ENCODE measurements at regions not wholly inside any gene's neighbourhood (a gene's known extent, or its start where the extent isn't known, plus 50 kb on each side); places are given as distances from the start of the nearest gene placed in this dataset.

DNA sequence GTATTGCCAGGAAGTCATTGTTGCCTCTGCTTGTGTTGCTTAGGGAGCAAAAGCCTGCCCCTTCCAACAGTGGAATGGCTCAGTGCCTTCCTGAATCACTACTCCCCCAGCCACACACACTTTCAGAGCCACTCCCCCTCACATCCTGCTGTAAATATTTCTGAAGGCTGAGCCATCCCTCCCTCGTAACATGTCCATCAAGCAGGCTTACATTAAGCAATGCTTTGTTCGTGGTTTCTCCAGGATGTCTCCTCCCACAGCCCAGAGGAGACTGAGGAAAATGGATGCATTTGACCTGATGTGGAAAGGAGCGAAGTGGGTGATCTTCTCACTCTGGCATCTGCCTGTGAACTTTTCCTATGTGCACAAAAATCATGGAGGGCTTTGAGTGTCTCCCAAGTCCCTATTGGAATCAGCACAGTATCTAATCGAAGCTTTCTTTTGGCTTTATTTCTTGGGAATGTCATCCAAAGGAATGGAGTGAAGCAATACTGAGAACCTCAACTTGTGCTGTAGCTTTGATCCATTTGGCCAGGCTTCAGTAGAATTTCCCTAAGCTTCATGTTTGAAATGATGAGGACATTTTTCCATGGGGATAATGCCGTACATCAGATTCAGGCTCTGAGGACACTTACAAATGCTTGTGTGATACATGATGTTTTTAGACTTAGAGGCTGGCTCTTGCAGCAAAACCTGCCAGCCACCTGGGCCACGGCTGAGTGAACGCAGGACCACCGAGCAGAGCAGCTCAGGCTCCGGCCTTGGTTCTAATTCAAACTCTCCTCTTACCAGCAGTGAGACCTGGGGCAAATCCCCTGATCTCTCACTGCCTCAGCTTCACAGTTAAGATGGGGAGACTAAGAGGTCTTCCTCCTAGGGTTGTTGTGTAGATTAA, 389.1 kb downstream of the ENC1 start:
- Histone ChIP-seq H3K4me1 (ENCODE audit: control insufficient read depth, insufficient read depth, low read length) (no peaks in the 10 kb centered on the region), H3K27me3 (ENCODE audit: control insufficient read depth, insufficient read depth) (no peaks in the 10 kb centered on the region), H3K4me3 (ENCODE audit: low read length) (no peak overlapping the region), H3K9me3 (ENCODE audit: control insufficient read depth, low read length) (no peaks in the 10 kb centered on the region), H3K27ac (ENCODE audit: low read length) (no peak overlapping the region)
- WGBS: 57% methylated on average over 9 of the region's 9 CpGs
- intact Hi-C loops (cut with DNase I): no loop called here
- peak; percentile 57 to 59 (median 57) for DNase-seq
- ATAC-seq: peak; percentile 92 to 96

DNA sequence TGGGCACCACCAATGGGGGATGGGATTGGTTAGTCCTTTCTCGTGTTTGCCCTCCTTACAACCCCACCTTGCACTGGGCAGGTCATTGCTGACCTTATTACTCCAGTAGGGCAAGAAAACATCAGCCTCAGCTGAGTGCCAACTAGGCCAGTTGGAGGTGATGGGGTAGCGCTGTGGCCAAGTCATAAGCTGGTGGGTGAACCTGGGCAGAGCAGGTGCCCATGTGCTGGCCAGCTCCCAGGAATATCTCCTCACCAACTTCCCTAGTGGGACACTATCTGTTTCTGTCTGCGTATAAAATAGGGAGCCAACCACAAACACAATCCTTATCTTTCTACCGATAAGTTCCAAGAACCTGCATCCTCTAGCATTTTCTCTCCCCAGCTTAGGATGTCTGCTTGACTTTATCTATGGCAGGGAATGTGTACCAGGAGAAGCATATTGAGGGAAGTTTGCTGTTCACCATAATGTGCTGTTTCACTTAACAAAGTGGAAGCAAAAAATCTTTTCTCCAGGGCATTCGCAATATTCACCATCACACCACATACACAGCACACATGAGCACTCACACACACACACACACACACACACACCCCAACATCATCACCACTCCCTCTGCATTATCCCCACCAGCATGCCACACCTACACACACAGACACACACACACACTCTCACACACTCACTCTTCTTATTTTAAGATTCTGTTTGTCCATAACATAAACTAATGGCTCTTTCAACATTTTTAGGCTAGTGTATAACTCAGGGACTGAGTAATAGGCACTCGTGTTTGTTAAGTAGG, 390.0 kb downstream of the ENC1 start:
- H3K27ac ChIP-seq (ENCODE audit: low read length): no peak overlapping the region
- no peaks in the 10 kb centered on the region for H3K27me3 ChIP-seq (ENCODE audit: control insufficient read depth, insufficient read depth)
- ATAC-seq: peak; percentile 22 to 36
- no peaks in the 10 kb centered on the region for H3K9me3 ChIP-seq (ENCODE audit: control insufficient read depth, low read length)
- no peak overlapping the region for H3K4me3 ChIP-seq (ENCODE audit: low read length)
- intact Hi-C loops (cut with DNase I): no loop called here
- no peaks in the 10 kb centered on the region for H3K4me1 ChIP-seq (ENCODE audit: control insufficient read depth, insufficient read depth, low read length)
- 53% methylated on average over 6 of the region's 6 CpGs for WGBS
- DNase-seq: no peak

DNA sequence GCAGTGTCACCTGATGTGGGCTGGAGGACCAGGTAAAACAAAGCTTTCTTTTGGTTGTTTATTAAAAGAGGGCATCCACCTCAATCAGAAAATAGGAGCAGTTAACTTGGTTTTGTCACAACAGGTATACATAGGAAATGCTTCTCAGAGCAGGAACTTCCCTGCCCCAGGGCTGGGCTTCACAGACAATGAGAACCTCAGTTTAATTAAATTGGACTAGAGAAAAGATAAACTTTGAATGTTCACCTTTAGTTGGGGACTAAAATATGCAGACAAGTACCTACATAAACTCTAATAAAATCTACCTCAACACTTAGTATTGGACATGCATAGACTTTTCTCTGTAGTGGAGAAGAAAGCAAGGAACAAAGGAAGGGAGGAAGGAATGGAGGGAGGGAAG, 392.0 kb downstream of the ENC1 start:
- no peak overlapping the region for H3K27ac ChIP-seq (ENCODE audit: low read length)
- no peaks in the 10 kb centered on the region for H3K9me3 ChIP-seq (ENCODE audit: control insufficient read depth, low read length)
- intact Hi-C loops (cut with DNase I): no loop called here
- ATAC-seq (no peak), DNase-seq (no peak)
- no peaks in the 10 kb centered on the region for H3K4me1 ChIP-seq (ENCODE audit: control insufficient read depth, insufficient read depth, low read length)
- no peaks in the 10 kb centered on the region for H3K27me3 ChIP-seq (ENCODE audit: control insufficient read depth, insufficient read depth)
- no peak overlapping the region for H3K4me3 ChIP-seq (ENCODE audit: low read length)

DNA sequence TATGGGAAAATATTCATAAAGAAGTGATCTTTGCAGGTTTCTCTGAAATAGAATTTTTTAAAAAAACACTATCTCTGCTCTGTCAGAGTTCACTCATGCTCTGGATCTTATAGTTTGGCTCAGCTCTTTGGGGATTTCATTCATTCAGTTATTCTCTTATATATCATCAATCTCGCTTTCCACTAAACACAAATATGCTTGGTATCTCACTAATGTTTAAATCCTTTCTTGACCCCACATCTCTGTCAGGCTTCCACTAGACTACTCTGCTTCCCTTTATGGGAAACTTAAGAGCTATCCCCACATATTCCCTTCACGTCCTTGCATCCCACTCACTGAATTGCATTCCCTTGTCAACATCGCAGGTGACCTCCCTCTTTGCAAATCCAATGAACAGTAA, 396.1 kb downstream of the ENC1 start:
- Histone ChIP-seq H3K4me1 (ENCODE audit: control insufficient read depth, insufficient read depth, low read length) (peaks cover 5% of the 10 kb centered on the region), H3K9me3 (ENCODE audit: control insufficient read depth, low read length) (no peaks in the 10 kb centered on the region), H3K27me3 (ENCODE audit: control insufficient read depth, insufficient read depth) (no peaks in the 10 kb centered on the region), H3K4me3 (ENCODE audit: low read length) (no peak overlapping the region), H3K27ac (ENCODE audit: low read length) (no peak overlapping the region)
- intact Hi-C loops (cut with DNase I): no loop called here
- WGBS: 95% methylated on average over 3 of the region's 3 CpGs
- no peak for ATAC-seq
- DNase-seq: no peak

DNA sequence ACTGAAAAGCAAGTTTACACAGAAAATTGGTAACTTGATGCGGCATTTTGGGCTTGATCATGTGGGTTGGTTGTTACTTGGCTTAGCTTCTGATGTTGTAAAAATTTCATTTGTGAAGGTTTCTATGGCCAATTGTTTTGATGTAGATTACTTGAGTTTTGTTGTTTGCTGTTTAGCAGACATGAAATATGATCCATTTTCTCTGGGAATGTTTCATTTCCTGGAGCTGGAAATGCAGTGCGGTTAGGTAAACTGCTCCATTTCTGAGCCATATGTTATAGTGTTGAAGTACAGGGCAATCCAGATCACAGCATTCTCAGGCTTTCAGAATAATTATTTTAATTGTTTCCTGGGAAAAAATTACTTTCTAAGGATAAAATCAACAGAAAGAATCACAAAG, 396.9 kb downstream of the ENC1 start:
- Histone ChIP-seq H3K4me3 (ENCODE audit: low read length) (no peak overlapping the region), H3K4me1 (ENCODE audit: control insufficient read depth, insufficient read depth, low read length) (peaks cover 5% of the 10 kb centered on the region)
- 79% methylated on average over 2 of the region's 2 CpGs for WGBS

DNA sequence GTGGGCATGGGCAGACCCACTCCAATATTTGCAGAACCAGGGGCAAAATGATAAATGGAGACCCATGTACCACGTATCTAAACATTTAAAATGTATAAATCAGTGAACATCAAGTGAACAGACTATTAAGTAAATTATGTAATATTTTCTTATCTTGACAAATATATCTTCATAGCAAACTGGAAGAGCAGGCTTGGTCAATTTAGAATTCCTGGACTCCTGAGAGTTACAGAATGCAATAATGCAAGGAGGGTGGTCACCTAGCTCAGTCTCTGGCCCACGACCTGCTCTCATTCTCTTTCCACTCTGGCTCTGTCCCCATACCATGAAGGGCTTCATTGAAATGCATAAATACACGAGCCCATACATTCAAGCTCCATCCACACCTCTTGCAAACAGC, 398.0 kb downstream of the ENC1 start:
- 90% methylated on average over 3 of the region's 3 CpGs for WGBS
- no peaks in the 10 kb centered on the region for H3K27me3 ChIP-seq (ENCODE audit: control insufficient read depth, insufficient read depth)
- intact Hi-C loops (cut with DNase I): no loop called here
- no peak overlapping the region for H3K4me3 ChIP-seq (ENCODE audit: low read length)
- ATAC-seq: no peak
- H3K27ac ChIP-seq (ENCODE audit: low read length): no peak overlapping the region
- no peak for DNase-seq
- H3K4me1 ChIP-seq (ENCODE audit: control insufficient read depth, insufficient read depth, low read length): peaks cover 5% of the 10 kb centered on the region
- H3K9me3 ChIP-seq (ENCODE audit: control insufficient read depth, low read length): no peaks in the 10 kb centered on the region

More for the DNA sequence above, 396.9 kb downstream of the ENC1 start:
- ATAC-seq (no peak), DNase-seq (no peak)
- no peaks in the 10 kb centered on the region for H3K27me3 ChIP-seq (ENCODE audit: control insufficient read depth, insufficient read depth)
- no peak overlapping the region for H3K27ac ChIP-seq (ENCODE audit: low read length)
- intact Hi-C loops (cut with DNase I): no loop called here
- H3K9me3 ChIP-seq (ENCODE audit: control insufficient read depth, low read length): no peaks in the 10 kb centered on the region

DNA sequence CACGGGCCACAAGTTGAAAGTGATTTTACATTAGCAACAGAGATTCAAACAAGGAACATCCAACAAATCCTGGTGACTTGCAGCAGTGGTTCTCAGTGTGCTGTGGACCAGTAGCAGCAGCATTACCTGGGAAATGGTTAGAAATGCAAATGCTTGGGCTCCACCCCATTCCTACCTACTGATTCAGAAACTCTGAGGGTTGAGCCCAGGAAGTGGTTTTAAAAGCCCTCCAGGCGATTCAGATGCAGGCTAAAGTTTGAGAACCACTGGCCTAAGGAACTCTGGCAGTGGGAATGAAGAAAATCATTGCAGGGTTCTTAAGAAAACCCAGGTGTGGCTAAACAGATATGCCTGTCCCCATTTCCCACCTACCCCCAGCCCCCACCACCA, 398.8 kb downstream of the ENC1 start:
- Histone ChIP-seq H3K4me1 (ENCODE audit: control insufficient read depth, insufficient read depth, low read length) (peaks cover 5% of the 10 kb centered on the region), H3K9me3 (ENCODE audit: control insufficient read depth, low read length) (no peaks in the 10 kb centered on the region), H3K27ac (ENCODE audit: low read length) (no peak overlapping the region), H3K4me3 (ENCODE audit: low read length) (no peak overlapping the region), H3K27me3 (ENCODE audit: control insufficient read depth, insufficient read depth) (no peaks in the 10 kb centered on the region)
- no peak for DNase-seq
- no peak for ATAC-seq
- WGBS: 77% methylated on average over 2 of the region's 2 CpGs
- intact Hi-C loops (cut with DNase I): no loop called here

DNA sequence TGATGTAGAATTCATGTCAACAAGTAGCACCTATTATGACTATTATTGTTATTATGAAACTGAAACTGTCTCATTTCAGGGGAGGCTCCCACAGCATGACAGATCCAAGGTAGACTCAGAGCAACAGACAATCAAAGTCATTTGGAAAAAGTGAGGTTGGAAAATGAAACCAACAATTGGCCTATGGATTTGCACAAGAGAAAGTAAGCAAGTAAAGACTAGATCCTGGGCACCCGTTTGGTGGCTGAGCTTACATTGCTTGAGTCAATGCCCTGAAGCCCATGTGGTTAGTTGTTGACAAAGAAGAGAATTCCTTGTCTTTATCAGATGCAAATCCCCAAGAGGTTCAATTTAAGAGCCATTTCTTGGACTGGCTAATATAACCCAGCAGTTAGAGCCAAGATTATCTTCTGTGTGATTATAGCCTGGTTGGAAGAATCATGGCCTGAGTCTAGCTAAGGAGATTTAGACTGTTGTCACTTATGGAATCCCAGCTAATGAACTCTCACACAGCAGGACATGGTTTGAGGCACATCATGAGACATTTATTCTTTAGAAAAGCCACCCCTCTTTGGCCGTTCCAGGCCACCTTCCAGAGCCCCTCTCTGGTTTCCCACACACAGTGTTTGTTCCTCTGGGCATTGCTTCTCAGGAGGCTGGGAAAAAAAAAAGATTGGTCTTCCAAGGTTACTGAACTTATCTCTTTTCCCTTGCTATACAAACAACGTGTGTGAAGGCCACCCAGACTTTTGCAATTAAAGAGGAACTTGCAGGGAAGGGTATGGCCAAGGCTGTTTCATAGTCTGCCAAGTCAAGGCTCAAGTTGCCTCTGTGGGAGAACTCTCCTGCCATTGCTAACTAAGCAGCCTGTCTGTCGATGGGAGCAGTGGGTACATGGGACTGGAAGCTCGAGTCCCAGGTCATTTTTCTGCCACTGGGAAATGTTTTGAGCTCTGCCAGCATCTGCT, 399.5 kb downstream of the ENC1 start:
- no peak overlapping the region for H3K27ac ChIP-seq (ENCODE audit: low read length)
- DNase-seq (no peak), ATAC-seq (peak; percentile 18 to 45)
- peaks cover 5% of the 10 kb centered on the region for H3K4me1 ChIP-seq (ENCODE audit: control insufficient read depth, insufficient read depth, low read length)
- H3K9me3 ChIP-seq (ENCODE audit: control insufficient read depth, low read length): no peaks in the 10 kb centered on the region
- H3K27me3 ChIP-seq (ENCODE audit: control insufficient read depth, insufficient read depth): no peaks in the 10 kb centered on the region
- 51% methylated on average over 5 of the region's 5 CpGs for WGBS
- intact Hi-C loops (cut with DNase I): no loop called here
- no peak overlapping the region for H3K4me3 ChIP-seq (ENCODE audit: low read length)

DNA sequence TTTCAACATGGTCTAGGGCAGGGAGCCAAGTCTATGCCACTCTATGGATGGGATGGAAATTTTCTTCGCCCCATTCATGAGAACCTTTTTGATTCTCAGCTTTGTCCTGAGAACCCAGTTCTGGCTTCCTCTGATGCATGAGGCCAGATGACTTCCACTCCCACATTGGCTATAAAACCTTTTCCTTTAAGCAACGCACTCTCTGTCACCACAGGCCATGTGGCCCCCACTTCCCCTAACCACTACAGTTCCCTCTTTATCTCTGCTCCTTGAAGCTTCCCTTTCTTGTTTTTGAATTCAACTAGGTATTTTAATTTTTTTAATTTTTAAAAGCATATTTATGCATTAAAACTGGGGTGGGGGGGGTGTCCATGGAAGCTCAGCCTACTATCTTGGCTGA, 401.3 kb downstream of the ENC1 start:
- Histone ChIP-seq H3K27ac (ENCODE audit: low read length) (no peak overlapping the region), H3K4me1 (ENCODE audit: control insufficient read depth, insufficient read depth, low read length) (peaks cover 5% of the 10 kb centered on the region), H3K4me3 (ENCODE audit: low read length) (no peak overlapping the region), H3K27me3 (ENCODE audit: control insufficient read depth, insufficient read depth) (no peaks in the 10 kb centered on the region), H3K9me3 (ENCODE audit: control insufficient read depth, low read length) (no peaks in the 10 kb centered on the region)
- WGBS: 77% methylated on average over 2 of the region's 2 CpGs
- DNase-seq: no peak
- peak; percentile 41 to 52 for ATAC-seq
- intact Hi-C loops (cut with DNase I): no loop called here

DNA sequence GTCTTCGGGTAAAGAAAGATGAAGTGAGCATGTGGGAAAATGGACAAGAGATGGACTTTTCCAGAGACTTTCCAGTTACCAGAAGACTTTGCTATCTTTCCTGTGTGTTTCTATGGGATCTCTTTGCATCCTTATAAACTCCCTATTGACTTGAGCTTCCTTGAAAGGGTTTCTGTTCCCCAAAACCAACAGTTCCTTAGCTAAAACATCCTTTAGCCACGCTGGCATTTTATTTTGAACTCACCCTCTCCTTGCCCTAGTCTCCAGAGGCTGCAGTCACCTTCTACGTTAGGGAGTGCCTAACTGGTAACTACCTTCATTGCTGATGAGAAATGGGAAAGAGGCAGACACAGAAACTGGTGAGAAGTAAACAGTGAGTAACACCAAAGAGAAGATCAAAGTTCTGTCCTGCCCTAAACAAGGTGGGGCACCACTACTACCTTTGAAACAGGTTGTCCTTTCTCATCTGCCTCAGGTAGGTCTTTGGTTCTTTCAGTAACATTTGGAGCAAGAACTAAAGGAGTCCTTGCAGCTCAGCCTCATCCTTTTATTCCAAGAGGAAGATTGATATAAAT, 402.9 kb downstream of the ENC1 start:
- intact Hi-C loops (cut with DNase I): no loop called here
- Histone ChIP-seq H3K4me3 (ENCODE audit: low read length) (no peak overlapping the region), H3K4me1 (ENCODE audit: control insufficient read depth, insufficient read depth, low read length) (peaks cover 5% of the 10 kb centered on the region), H3K9me3 (ENCODE audit: control insufficient read depth, low read length) (no peaks in the 10 kb centered on the region), H3K27ac (ENCODE audit: low read length) (no peak overlapping the region), H3K27me3 (ENCODE audit: control insufficient read depth, insufficient read depth) (no peaks in the 10 kb centered on the region)
- WGBS: 88% methylated on average over 3 of the region's 3 CpGs
- ATAC-seq (no peak), DNase-seq (no peak)

All from right cardiac atrium (tissue), 5 donors.